ENCODE measurements at regions not wholly inside any gene's neighbourhood (a gene's known extent, or its start where the extent isn't known, plus 50 kb on each side); places are given as distances from the start of the nearest gene placed in this dataset.

DNA sequence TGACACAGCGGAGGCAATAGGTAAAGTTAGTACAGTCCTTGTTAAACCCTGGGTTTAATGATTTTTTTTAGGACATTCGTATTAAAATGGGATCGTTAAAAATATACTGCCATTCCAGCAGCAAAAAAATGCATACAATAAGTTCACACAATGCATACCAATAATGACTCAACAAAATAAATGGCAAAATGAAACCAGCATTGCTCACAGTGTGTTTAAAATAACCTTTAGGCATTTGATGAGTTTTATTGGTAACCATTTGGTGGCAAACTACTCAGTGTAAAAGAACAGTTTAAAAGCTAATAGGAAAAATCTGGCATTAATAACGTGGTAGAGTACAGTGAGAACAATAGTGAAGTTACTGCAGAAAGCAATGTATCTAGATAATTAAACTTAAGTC, 539.0 kb upstream of the PIK3C3 start:
- TF ChIP-seq, protein P1, sequence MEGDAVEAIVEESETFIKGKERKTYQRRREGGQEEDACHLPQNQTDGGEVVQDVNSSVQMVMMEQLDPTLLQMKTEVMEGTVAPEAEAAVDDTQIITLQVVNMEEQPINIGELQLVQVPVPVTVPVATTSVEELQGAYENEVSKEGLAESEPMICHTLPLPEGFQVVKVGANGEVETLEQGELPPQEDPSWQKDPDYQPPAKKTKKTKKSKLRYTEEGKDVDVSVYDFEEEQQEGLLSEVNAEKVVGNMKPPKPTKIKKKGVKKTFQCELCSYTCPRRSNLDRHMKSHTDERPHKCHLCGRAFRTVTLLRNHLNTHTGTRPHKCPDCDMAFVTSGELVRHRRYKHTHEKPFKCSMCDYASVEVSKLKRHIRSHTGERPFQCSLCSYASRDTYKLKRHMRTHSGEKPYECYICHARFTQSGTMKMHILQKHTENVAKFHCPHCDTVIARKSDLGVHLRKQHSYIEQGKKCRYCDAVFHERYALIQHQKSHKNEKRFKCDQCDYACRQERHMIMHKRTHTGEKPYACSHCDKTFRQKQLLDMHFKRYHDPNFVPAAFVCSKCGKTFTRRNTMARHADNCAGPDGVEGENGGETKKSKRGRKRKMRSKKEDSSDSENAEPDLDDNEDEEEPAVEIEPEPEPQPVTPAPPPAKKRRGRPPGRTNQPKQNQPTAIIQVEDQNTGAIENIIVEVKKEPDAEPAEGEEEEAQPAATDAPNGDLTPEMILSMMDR (IDR thresholded peaks at IDR 0.05; ENCODE audit: low read depth, low read length, poor library complexity, severe bottlenecking), result no peak
- TF ChIP-seq EZH2phosphoT487 (IDR thresholded peaks at IDR 0.05; ENCODE audit: borderline replicate concordance, low read length), result no peak

Data from DOHH2 (cell line).